Caco-2 (cell line): ENCODE measurements at regions not wholly inside any gene's neighbourhood (a gene's known extent, or its start where the extent isn't known, plus 50 kb on each side); places are given as distances from the start of the nearest gene placed in this dataset.

Experiments used
- BruUV-seq: library from RNA; stranded (reverse); fragments of 400-500 nt; replicated peaks from 2 replicates; lab custom pipeline; 2021; lab: Mats Ljungman, UMichigan
- CTCF ChIA-PET: fragments of 300-600 bp; sonication (Branson Sonifier 250); formaldehyde crosslinking; loops from one replicate; lab custom pipeline; 2022; ENCODE audit warnings: antibody characterized with exemption; lab: Charles Lee
- POLR2A ChIA-PET: fragments of 300-600 bp; sonication (Branson Sonifier 250); formaldehyde crosslinking; loops from one replicate; lab custom pipeline; 2022; ENCODE audit warnings: antibody characterized with exemption; lab: Charles Lee
- DNase-seq, 2 experiments: peaks; one replicate each; pipeline versions ENCODE4 v3.0.0 to v3.0.0-alpha.2; 2020 to 2022
- H3K27me3 ChIP-seq: replicated peaks from 2 replicates; pipeline ENCODE4 v1.6.0; 2011; ENCODE audit warnings: low read length; ENCODE audit not compliant: control insufficient read depth, insufficient read depth
- H3K36me3 ChIP-seq: 2 replicates; pipeline ENCODE4 v1.5.1; 2011; ENCODE audit warnings: low read length; ENCODE audit not compliant: control insufficient read depth, insufficient read depth
- H3K4me1 ChIP-seq: fragments of 250-450 bp; sonication (Bioruptor Pico); 2 replicates; pipeline ENCODE4 v1.5.1; 2020; ENCODE audit warnings: mild to moderate bottlenecking
- H3K4me3 ChIP-seq: 2 replicates; pipeline ENCODE4 v1.5.1; 2011; ENCODE audit warnings: low read depth, mild to moderate bottlenecking, control low read depth, low read length
- H3K9me3 ChIP-seq: fragments of 250-450 bp; sonication (Bioruptor Pico); 2 replicates; pipeline ENCODE4 v1.5.1; 2020; ENCODE audit warnings: mild to moderate bottlenecking, moderate library complexity
- H3K27ac Mint-ChIP-seq: one replicate; pipeline ENCODE4 v1.8.0; 2022; ENCODE audit warnings: mixed read lengths; ENCODE audit not compliant: unreplicated experiment
- H3K27me3 Mint-ChIP-seq: one replicate; pipeline ENCODE4 v1.8.0; 2022; ENCODE audit warnings: mixed read lengths; ENCODE audit not compliant: insufficient read depth, unreplicated experiment
- H3K36me3 Mint-ChIP-seq: one replicate; pipeline ENCODE4 v1.8.0; 2022; ENCODE audit warnings: mild to moderate bottlenecking, mixed read lengths; ENCODE audit not compliant: insufficient read depth, unreplicated experiment
- H3K4me1 Mint-ChIP-seq: one replicate; pipeline ENCODE4 v1.8.0; 2022; ENCODE audit warnings: low read depth, mixed read lengths; ENCODE audit not compliant: unreplicated experiment
- H3K4me3 Mint-ChIP-seq: one replicate; pipeline ENCODE4 v1.8.0; 2022; ENCODE audit warnings: mild to moderate bottlenecking, moderate library complexity, mixed read lengths; ENCODE audit not compliant: unreplicated experiment
- H3K9me3 Mint-ChIP-seq: one replicate; pipeline ENCODE4 v1.8.0; 2022; ENCODE audit warnings: mixed read lengths; ENCODE audit not compliant: unreplicated experiment
- intact Hi-C: fragments of 100-400 bp; cut with micrococcal nuclease; formaldehyde crosslinking; loops from one replicate; pipeline ENCODE4 v1.10.0; 2022; ENCODE audit not compliant: unreplicated experiment
- TF ChIP-seq, protein P1 (sequence below), 2 experiments: fragments of 200-600 bp in 1 of 2; IDR thresholded peaks; 1 replicate in 1 of 2; 2 replicates in 1 of 2; pipeline versions ENCODE4 v1.5.1 to v1.8.0; 2011 to 2022; ENCODE audit warnings: antibody characterized with exemption in 1 of 2, control low read depth in 1 of 2, inconsistent platforms in 1 of 2, low read depth in 1 of 2, low read length in 1 of 2, mild to moderate bottlenecking in 1 of 2, moderate library complexity in 1 of 2; ENCODE audit not compliant: insufficient read depth in 1 of 2, severe bottlenecking in 1 of 2, unreplicated experiment in 1 of 2

DNA sequence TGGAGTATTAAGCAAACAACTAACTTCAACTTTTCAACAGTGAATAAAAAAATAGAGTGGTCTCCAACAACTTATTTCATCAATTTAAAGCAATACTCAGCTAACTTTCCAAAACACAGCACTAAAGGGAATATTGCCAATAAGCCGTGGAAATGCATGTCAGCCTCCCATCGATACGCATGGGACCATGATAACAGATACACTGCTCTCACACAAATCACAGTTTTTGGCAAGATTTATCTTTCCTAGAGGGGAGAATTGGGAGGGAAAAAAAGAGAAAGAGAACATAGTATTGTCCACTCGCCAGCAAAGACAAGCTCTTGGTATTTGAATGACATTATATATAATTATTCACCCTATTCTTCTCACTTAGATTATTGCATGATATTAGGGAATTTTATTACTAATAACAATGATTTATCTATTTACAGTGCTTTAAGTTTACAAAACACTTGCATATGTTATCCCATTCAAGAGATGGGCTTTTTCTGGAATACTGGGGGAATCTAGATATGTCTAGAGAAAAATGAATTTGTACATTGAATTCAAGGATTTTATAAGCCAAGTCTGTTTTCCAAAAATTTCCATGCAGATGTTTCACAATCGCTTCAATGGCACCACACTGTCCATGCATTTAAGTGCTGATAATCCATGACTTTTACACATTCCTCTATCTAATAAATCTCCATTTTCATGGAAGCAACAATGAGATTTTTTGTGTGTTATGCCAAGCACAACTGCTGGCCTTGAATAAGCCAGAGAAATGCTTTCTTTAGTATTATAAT, 194.0 kb upstream of the MGMT start:
- no peak overlapping the region for H3K4me3 ChIP-seq
- Mint-ChIP-seq H3K9me3 (no peaks in the 10 kb centered on the region), H3K27ac (no peak overlapping the region), H3K4me1 (no peaks in the 10 kb centered on the region), H3K36me3 (no peaks in the 10 kb centered on the region), H3K4me3 (no peak overlapping the region), H3K27me3 (peaks cover 31% of the 10 kb centered on the region)
- H3K27me3 ChIP-seq = no peaks in the 10 kb centered on the region
- BruUV-seq = no TSS peak
- POLR2A ChIA-PET = no interaction called here
- CTCF ChIA-PET = no interaction called here
- TF ChIP-seq, protein P1, sequence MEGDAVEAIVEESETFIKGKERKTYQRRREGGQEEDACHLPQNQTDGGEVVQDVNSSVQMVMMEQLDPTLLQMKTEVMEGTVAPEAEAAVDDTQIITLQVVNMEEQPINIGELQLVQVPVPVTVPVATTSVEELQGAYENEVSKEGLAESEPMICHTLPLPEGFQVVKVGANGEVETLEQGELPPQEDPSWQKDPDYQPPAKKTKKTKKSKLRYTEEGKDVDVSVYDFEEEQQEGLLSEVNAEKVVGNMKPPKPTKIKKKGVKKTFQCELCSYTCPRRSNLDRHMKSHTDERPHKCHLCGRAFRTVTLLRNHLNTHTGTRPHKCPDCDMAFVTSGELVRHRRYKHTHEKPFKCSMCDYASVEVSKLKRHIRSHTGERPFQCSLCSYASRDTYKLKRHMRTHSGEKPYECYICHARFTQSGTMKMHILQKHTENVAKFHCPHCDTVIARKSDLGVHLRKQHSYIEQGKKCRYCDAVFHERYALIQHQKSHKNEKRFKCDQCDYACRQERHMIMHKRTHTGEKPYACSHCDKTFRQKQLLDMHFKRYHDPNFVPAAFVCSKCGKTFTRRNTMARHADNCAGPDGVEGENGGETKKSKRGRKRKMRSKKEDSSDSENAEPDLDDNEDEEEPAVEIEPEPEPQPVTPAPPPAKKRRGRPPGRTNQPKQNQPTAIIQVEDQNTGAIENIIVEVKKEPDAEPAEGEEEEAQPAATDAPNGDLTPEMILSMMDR (IDR thresholded peaks at IDR 0.05; ENCODE audit: insufficient read depth in 1 of 2, low read depth in 1 of 2, low read length in 1 of 2, severe bottlenecking in 1 of 2, unreplicated experiment in 1 of 2) = no peak
- H3K4me1 ChIP-seq = no peaks in the 10 kb centered on the region
- H3K9me3 ChIP-seq = no peaks in the 10 kb centered on the region
- no peaks in the 10 kb centered on the region for H3K36me3 ChIP-seq
- intact Hi-C loops = no loop called here
- DNase-seq = no peak

DNA sequence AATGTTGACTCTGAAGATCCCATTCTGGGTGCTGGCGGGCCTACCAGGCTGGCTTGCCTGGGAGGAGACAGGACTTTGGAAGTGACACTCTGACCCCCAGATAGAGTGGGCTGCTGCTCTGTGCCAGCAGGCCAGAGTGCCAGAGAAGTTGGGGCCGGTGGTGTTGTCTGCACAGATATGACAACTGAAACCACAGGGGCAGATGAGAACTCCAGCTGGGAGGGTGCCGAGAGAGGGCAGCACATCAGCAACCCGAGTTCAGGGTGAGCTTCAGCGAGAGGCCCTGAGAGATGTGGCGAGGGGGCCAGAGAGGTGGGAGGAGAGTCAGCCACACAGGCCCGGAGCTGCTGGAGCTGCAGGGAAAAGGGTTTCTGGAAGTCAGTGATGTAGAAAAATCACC, 193.2 kb upstream of the MGMT start:
- H3K9me3 Mint-ChIP-seq = no peaks in the 10 kb centered on the region
- intact Hi-C loops = no loop called here
- no peaks in the 10 kb centered on the region for H3K36me3 Mint-ChIP-seq
- Histone ChIP-seq H3K4me3 (no peak overlapping the region), H3K4me1 (no peaks in the 10 kb centered on the region), H3K36me3 (no peaks in the 10 kb centered on the region), H3K9me3 (no peaks in the 10 kb centered on the region), H3K27me3 (no peaks in the 10 kb centered on the region)
- TF ChIP-seq, protein P1 (IDR thresholded peaks at IDR 0.05; ENCODE audit: insufficient read depth in 1 of 2, low read depth in 1 of 2, low read length in 1 of 2, severe bottlenecking in 1 of 2, unreplicated experiment in 1 of 2) = no peak
- DNase-seq = no peak
- ChIA-PET POLR2A (no interaction called here), CTCF (no interaction called here)
- no peak overlapping the region for H3K27ac Mint-ChIP-seq
- H3K4me1 Mint-ChIP-seq = no peaks in the 10 kb centered on the region
- peaks cover 31% of the 10 kb centered on the region for H3K27me3 Mint-ChIP-seq
- no peak overlapping the region for H3K4me3 Mint-ChIP-seq
- no TSS peak for BruUV-seq

DNA sequence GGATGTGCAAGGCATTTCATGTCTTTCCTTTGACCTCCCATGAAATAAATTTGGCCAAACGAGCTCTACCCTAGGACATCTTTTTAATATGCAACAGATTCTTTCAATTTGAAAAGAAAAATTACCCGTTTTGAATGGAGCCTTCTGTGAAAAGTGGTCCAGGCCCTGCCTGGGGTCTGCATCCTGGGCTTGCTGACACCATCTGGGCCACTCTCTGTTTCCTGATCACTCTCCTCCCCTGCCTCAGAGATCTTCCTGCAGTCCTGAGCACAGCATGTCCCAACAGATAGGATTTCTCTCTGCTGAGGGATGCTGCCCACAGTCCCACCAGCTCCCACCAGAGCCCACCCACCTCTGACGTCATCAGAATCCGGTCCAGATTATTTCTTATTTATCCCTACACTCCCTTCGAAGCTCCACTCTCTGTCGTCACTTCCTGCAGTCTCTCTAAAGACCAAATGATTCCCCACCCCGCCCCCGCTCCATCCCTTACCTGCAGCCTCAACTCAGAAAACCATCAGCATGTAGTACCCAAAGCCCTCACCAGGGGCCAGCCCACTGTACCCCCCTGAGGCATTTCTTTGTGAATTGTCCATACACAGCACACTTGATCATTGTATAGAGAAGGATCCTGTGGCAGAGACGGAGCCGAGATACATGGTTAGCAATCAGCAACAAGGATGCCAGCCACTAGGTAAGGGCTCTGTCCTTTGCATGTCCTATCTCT, 192.1 kb upstream of the MGMT start:
- BruUV-seq = no TSS peak
- Mint-ChIP-seq H3K27me3 (peaks cover 30% of the 10 kb centered on the region), H3K36me3 (no peaks in the 10 kb centered on the region), H3K9me3 (no peaks in the 10 kb centered on the region), H3K4me1 (no peaks in the 10 kb centered on the region), H3K4me3 (no peak overlapping the region), H3K27ac (no peak overlapping the region)
- no peaks in the 10 kb centered on the region for H3K4me1 ChIP-seq
- no peaks in the 10 kb centered on the region for H3K36me3 ChIP-seq
- ChIA-PET CTCF (no interaction called here), POLR2A (no interaction called here)
- DNase-seq = peak in 1 of 2 experiments; percentile 15
- intact Hi-C loops = no loop called here
- no peak overlapping the region for H3K4me3 ChIP-seq
- TF ChIP-seq, protein P1 (IDR thresholded peaks at IDR 0.05; ENCODE audit: insufficient read depth in 1 of 2, low read depth in 1 of 2, low read length in 1 of 2, severe bottlenecking in 1 of 2, unreplicated experiment in 1 of 2) = peak; percentile 30 to 46
- no peaks in the 10 kb centered on the region; the same call in 1 of the 2 replicates for H3K27me3 ChIP-seq
- H3K9me3 ChIP-seq = no peaks in the 10 kb centered on the region
